ENCODE measurements at regions not wholly inside any gene's neighbourhood (a gene's known extent, or its start where the extent isn't known, plus 50 kb on each side); places are given as distances from the start of the nearest gene placed in this dataset.
"Not testable (repeated sequence)": the region's sequence is repeated elsewhere in the genome, so short reads cannot be mapped to it uniquely, and the experiment has no call there.

DNA sequence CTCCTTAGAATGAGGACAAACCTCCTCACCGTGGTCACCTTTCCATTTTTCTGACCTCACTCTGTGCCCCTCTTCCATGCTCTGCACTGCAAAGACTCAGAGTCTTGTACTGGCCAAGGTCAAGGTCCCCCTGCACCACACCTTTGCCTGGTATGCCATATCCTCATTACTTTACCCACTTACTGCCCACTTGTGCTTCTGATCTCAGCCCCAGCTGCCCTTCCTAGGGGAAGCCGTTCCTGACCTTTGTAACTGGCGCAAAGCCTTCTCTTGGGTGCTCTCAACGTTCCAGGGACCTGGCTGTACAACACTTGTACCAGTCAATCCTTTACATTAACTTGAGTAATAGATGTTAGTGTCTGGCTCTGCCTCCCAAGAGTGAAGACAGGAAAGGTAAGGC lies 256.0 kb downstream of the SV2B start:
- DNase-seq (ENCODE audit: low spot score): no peak
- ATAC-seq: no peak
- intact Hi-C loops (cut with DNase I): no loop called here

DNA sequence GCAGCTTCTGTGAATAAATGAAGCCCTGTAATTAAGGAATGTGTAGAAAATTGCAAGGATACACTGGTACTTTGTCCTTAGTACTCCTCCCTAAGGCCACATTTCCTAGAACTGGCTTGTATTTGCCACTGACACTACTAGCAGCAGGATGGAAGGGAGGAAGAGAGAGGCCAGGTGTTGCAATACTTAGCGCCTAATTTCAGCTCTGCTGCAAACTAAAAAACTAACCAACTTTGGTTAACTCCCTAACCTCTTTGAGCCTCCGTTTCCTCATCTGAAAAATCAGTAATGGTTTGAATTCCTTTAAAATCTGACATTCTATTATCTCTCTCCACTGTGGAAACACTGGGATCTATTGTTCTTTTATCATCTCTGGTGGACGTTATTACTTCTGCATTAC lies 257.0 kb downstream of the SV2B start:
- intact Hi-C loops (cut with DNase I): no loop called here
- DNase-seq (ENCODE audit: low spot score) (no peak), ATAC-seq (no peak)

DNA sequence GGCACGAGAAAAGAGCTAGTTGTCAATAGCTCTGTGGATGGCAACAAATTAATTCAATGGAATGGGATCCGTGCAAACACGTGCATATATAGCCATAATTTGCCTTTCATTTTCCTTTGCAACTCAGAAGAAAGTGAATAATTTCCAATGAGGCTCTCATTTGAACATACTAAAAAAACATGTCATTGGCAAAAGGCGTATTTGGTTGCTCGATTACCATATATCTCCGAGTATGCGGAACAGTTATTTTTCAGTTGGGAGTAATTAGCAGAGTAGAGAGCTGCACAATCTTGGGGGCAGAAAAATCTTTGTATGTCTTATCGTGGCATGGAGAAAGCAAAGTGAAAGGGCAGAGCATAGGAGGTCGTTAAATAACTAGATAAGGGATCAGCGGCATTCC lies 257.4 kb downstream of the SV2B start:
- ATAC-seq (no peak), DNase-seq (ENCODE audit: low spot score) (no peak)
- intact Hi-C loops (cut with DNase I): no loop called here

DNA sequence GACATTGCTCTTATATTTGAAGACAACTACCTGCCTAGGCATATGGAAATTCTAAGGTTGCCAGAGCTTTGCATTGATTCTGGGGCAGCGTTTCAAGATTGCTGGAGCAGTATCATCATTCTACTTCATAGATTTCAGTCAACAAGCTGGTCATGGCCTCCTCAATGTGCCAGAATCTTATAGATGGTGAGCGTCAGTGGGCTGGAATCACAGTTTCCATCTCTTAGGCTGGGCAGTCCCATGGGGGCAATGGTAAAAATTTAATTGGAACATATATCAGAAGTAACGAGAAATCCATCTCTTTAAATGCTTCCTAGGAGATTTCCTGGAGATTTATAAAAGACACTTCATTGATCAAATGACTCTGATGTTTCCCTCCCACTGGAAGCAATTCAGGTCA lies 258.3 kb downstream of the SV2B start:
- ATAC-seq (no peak), DNase-seq (ENCODE audit: low spot score) (no peak)
- intact Hi-C loops (cut with DNase I): no loop called here

DNA sequence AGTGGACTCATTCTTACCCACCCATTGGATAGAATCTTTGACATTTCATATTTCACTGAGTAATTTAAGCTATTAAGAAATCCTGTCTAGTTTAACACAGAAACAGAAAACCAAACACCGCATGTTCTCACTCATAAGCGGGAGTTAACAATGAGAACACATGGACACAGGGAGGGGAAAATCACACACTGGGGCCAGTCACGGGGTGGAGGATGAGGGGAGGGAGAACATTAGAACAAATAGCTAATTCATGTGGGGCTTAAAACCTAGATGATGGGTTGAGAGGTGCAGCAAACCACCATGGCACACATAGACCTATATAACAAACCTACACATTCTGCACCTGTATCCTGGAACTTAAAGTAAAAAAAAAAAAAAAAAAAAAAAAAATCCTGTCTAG lies 261.6 kb downstream of the SV2B start:
- ATAC-seq; intact Hi-C loops (cut with DNase I); DNase-seq (ENCODE audit: low spot score): not testable (repeated sequence)

DNA sequence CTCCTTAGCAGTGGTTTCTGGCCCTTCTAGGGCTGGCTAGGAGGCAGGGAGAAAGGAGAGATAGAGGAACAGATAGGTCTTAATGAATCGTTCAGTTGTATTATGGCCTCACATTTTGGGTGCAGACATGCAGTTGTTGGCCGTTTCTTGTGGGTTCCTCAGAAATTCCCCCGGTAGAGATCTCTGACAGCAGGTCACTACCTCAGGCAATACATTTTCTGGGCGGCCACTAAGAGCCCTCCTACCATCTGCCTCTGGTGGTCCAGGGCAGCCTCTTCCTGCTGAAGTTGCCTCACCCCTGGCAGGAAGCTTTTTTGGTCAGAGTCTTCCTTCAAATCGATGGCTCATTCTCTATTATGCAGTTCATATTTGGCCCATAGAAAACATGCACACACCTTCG lies 266.1 kb downstream of the SV2B start:
- DNase-seq (ENCODE audit: low spot score) (no peak), ATAC-seq (no peak)
- intact Hi-C loops (cut with DNase I): no loop called here

DNA sequence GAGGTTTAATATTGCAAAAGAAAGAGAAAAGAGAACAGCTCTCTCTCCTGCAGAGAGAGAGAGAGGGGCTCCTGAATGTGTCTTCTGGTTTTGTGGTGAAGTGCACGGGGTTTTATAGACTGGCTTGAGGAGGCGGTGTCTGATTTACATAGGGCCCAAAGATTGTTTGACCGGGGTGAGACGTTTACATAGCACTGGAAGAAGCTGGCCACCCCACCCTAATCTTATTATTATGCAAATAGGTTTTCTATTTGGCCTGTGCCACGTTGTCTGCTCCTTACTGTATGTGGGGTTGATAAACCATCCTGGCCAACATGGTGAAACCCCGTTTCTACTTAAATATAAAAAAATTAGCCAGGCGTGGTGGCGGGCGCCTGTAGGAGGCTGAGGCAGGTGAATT lies 268.6 kb downstream of the SV2B start:
- ATAC-seq (no peak), DNase-seq (ENCODE audit: low spot score) (no peak)
- intact Hi-C loops (cut with DNase I): no loop called here

DNA sequence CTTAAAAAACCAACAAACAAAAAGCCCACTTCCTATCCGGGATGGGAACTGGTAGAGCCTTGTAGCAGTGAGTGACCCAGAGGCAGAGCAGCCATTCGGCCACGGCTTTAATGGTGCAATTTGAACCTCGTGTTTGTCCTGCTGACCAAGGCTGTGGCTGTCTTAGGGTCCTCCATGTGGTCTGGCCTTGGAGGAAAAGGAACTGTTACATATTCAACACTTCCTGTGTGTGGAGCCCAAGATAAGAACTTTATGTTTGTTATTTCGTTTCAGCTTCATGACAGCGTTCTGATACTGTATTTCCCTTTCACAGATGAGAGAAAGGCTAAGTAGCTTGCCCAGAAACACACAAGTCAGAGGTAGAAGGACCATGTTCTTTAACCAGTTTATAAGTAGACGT lies 269.8 kb downstream of the SV2B start:
- intact Hi-C loops (cut with DNase I): no loop called here
- DNase-seq (ENCODE audit: low spot score) (no peak), ATAC-seq (no peak)

DNA sequence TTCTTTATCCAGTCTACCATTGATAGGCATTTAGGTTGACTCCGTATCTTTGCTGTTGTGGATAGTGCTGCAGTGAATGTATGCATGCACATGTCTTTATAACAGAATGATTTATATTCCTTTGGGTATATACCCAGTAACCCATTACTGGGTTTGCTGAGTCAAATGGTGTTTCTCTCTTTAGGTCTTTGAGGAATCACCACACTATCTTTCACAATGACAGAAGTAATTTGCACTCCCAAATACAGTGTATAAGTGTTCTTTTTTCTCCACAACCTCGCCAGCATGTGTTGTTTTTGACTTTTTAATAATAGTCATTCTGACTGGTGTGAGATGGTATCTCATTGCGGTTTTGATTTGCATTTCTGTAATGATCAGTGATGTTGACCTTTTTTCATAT lies 271.3 kb downstream of the SV2B start:
- intact Hi-C loops (cut with DNase I); DNase-seq (ENCODE audit: low spot score); ATAC-seq: not testable (repeated sequence)

DNA sequence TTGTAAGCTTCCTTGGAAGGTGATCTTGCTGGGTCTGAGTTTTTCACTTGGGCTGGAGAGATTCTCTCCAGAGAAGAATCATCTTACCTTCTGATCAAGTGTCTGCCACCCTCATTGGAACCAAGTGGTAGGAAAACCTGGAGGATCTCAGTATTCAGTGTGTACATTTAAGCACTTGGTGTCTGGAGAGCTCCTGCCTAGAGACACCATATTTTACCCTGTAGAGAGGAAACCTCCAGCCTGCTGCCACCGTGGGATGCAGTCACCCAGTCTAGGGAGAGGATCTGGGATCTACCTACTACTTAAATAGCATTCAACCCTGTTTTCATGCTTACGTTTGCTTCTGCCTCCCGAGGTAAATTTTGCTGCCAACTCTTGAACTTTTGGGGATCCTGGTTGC lies 274.3 kb downstream of the SV2B start:
- no peak for DNase-seq (ENCODE audit: low spot score)
- intact Hi-C loops (cut with DNase I): no loop called here
- ATAC-seq: no peak

DNA sequence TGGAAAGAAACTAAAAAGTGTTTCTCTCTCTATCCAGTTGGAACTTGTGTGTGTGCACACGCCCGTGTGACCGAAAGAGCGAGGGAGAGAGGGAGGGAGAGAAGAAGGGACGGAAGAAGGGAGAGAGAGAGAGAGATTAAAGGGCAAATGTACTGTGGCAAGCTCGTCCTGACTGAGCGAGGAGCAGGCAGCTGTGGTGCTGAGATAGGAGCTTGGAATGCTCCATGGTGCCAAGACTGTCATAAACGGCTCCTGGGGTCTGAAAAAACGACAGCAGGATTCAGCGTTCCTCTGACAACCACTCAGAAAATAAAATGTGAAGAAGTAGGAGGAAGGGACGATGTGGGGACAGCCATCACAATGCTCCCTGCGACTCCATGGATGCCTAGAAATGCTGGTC lies 276.0 kb downstream of the SV2B start:
- intact Hi-C loops (cut with DNase I): no loop called here
- no peak for ATAC-seq
- no peak for DNase-seq (ENCODE audit: low spot score)

DNA sequence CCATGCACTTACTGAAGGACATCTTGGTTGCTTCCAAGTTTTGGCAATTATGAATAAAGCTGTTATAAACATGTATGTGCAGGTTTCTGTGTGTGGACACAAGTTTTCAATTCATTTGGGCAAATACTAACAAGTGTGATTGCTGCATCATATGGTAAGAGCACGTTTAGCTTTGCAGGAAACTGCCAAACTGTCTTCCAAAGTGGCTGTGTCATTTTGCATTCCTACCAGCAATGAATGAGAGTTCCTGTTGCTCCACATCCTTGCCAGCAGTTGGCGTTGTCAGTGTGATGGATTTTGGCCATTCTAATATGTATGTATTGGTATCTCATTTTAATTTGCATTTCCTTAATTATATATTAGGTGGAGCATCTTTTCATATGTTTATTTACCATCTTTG lies 280.1 kb downstream of the SV2B start:
- DNase-seq (ENCODE audit: low spot score) (no peak), ATAC-seq (no peak)
- intact Hi-C loops (cut with DNase I): no loop called here

DNA sequence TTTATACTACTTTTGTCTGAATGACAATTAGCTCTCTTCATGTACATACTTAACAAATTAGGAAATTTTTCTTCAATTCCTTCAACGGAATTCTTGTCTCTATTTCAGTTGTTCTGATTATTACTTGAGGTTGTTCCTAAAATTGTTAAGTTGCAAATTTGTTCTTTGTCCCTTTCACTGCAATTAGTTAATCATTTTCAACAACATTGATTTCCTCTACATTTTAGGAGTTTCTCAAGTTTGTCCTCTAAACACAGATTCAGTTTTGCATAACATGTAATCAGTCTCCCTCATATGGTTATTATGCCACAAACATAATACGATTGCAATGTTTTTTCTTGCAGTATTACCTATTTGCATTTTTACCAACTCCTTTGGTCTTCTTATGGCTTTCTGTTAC lies 283.5 kb downstream of the SV2B start:
- ATAC-seq (no peak), DNase-seq (ENCODE audit: low spot score) (no peak)
- intact Hi-C loops (cut with DNase I): no loop called here

DNA sequence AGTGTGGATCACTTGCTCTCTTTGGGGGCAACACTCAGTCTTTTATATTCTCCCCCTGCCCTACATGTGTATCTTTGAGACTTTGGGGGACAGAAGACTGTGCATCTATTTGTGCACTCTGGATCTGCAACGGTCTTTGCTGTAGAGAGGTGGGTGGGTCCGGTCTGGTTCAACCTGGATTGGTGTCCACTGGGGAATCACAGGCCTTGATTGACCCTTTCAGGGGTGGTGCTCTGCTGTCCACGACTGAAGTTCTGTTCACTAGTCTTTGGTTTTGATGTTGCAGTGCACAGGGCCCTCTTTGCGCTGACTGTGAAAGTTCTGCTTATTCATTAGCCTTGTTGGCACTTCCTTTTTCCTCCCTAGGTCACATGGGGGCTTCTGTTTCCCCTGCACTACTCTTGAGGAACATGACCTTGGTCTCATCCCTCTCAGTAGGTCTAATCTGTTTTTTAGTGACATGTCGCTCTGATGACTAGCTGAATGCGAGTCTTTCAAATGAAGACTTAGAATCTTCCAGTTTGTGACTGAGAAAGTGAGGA lies 284.2 kb downstream of the SV2B start:
- no peak for ATAC-seq
- intact Hi-C loops (cut with DNase I): no loop called here
- no peak for DNase-seq (ENCODE audit: low spot score)

DNA sequence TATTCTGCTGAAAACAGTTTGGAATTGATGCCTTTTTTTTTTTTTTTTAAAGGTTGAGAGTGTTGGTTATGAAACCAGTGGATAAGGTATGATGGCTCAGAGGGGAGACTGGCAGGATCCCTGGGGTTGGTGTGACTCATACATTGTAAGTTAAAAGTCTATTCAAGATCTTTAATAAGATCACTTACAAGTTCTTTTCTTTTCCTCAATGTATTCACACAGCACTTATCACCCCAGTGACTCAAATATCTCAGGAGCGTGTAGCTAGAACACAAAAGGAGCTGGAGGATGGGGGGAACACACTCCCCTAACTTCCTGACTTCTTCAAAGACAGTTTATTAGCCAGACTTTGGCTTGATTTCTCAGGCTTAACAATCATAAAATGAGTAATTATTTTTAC lies 285.3 kb downstream of the SV2B start:
- no peak for DNase-seq (ENCODE audit: low spot score)
- intact Hi-C loops (cut with DNase I): no loop called here
- ATAC-seq: no peak

DNA sequence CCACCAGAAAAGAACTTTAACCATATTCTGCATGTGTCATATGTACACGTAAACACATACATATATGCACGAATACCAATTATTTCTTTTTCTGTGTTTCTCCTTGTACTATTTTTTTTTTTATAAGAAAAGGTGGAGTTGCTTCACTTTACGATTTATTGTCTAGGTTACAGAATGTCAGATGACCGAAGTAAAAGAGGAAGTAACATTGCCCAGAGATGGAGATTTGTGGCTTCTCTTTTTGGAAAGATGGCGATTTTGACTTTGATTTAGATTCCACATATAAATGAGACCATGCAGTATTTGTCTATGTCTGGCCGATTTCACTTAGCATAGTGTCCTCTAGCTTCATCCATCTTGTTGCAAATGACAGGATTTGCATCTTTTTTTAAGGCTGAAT lies 293.1 kb downstream of the SV2B start:
- DNase-seq (ENCODE audit: low spot score) (no peak), ATAC-seq (no peak)
- intact Hi-C loops (cut with DNase I): no loop called here

DNA sequence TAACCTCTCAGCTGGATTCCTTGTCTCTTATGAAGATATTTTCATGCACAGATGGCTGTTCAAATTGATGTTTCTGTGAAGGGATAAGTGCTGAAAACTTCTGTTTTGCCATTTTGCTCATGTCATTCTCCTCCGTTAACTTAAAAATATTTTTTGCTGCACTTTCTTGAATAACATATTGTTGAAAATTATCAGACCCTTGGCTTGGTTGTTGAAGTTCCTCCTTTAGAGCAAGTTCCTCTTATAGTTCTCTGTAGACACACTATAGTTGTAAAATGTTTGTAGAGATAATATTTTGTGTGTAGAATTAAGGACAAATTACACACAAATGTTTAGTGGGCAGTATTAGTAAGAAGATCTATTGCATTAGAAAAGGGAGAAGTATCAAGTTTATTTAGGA lies 300.4 kb downstream of the SV2B start:
- intact Hi-C loops (cut with DNase I): no loop called here
- DNase-seq (ENCODE audit: low spot score): no peak
- ATAC-seq: no peak

DNA sequence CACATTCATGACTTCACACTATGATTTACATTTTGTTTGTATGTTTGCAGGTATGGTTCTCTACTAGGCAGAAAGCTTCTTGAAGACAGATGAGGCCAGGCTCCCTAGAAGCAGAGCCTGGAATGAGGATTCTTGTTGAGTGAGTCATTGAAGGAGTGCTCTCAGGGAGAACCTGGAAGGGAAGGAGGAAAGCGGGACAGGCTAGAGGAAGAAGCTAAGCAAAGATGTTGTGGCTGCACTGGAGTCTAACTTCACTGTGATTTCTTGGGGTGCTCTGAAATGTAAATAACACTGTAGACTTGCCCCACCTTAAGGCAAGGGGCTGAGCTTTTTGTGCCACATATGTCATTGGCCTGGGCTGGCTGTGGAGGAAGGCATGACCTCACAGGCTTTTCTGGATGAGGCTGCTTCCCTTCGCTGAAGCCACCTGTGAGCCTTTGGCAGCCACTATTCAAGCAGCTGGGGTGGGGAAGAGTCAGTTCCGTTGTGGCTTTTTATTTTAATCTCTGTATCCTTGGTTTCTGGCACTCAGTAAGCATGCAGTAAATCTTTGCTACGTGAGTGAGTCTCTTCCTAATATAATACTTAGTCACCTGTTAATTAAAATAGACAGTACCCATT lies 307.3 kb downstream of the SV2B start:
- intact Hi-C loops (cut with DNase I): no loop called here
- ATAC-seq: no peak

DNA sequence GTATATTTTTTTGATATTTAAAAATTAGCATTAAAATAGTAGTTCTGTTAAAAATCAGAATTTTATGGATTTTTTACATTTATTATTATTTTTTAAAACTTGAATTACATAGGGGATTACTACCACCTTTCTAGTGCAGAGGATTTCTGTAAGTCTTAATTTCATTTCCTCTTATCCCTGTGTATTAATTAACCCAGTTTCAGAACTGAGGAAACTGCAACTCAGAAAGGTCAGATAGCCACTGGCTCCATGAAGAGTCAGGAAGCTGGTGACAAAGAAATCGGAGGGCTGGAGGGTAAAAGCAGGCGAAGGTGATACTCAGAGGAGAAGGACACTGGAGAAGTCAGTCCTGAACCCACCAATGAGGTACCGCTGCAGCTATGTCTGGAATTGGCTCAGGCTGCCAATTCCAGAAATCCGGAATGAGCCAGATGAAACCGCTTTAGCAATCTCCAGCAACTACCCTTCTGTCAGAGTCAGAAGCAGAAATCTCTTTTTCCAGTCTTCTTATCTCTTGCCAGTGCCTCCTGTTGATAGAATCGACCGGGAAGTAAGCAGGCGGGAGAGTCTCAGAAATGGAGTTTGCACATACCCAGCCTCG lies 308.5 kb downstream of the SV2B start:
- DNase-seq (ENCODE audit: low spot score) (no peak), ATAC-seq (no peak)
- intact Hi-C loops (cut with DNase I): no loop called here

More for the DNA sequence above, 307.3 kb downstream of the SV2B start:
- no peak for DNase-seq (ENCODE audit: low spot score)

DNA sequence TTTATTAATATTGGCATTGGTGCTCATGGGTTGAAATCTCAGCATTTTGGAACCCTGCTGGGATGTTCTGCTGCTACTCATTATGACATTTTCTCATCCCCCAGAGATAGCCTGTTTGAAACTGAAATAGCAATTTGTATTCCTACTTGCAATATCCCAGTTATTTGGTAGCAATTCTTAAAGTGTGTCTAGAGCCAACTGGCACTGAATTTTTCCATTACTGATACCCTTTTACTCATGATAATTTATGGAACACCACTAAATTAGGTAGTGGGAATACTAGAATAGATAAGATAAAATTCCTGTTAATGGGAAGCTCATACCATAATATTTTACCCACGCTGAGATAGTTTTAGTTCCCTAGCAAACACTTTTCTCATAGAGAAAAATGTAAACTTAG lies 309.3 kb downstream of the SV2B start:
- DNase-seq (ENCODE audit: low spot score): no peak
- no peak for ATAC-seq

DNA sequence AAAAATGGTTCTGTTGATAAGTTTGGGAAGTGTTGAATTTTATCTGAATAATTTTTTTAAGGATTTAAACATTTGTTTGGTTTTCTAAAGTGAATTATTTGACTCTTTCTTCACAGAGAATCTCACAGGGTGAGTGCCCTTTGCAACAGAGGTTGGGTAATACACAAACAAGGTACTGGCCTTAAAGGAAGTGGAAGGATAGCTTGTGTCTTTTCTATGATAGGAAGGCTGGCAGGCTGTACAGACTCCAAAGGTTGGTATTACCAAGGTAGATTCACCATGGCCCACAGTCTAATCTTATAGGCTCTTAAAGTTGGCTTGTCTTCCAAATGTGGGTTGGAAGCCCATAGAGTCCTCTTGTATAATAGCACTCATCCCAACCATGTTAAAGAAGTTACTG lies 311.5 kb downstream of the SV2B start:
- intact Hi-C loops (cut with DNase I): no loop called here
- ATAC-seq (no peak), DNase-seq (ENCODE audit: low spot score) (no peak)

More for the DNA sequence above, 309.3 kb downstream of the SV2B start:
- intact Hi-C loops (cut with DNase I): no loop called here
